ENCODE measurements at regions not wholly inside any gene's neighbourhood (a gene's known extent, or its start where the extent isn't known, plus 50 kb on each side); places are given as distances from the start of the nearest gene placed in this dataset.

GRCh38 chr2:72010647-72011369, 136.9 kb downstream of the CYP26B1 start:
- H4K8ac ChIP-seq (ENCODE audit: low read depth, low read length), result no peak overlapping the region
- H3K27ac ChIP-seq (replicated peaks; ENCODE audit: low read length), result no peak overlapping the region
- no peak overlapping the region for H2BK120ac ChIP-seq (ENCODE audit: low read depth, low read length)
- H3K4me3 ChIP-seq (ENCODE audit: low read length in 2 of 2), result no peak overlapping the region
- no peak for DNase-seq (ENCODE audit: low spot score)
- no CpG with 5 or more reads among the region's 13 CpGs for WGBS, 2 donors (ENCODE audit: extremely low coverage in 2 of 2, insufficient read length in 2 of 2, insufficient replicate concordance in 1 of 2)
- no peak overlapping the region for H2BK12ac ChIP-seq (ENCODE audit: low read length)
- no peak overlapping the region for H3K4me2 ChIP-seq (ENCODE audit: insufficient read depth, low read length, poor library complexity, severe bottlenecking)
- no peak overlapping the region for H3K9ac ChIP-seq (ENCODE audit: low read depth, low read length, poor library complexity)
- H3K4me1 ChIP-seq (ENCODE audit: control insufficient read depth in 2 of 2, insufficient read depth in 1 of 2, low read depth in 1 of 2, low read length in 2 of 2), result no peaks in the 10 kb centered on the region
- H3K36me3 ChIP-seq (replicated peaks in 1 of 2; ENCODE audit: control insufficient read depth in 2 of 2, insufficient read depth in 2 of 2, low read length in 2 of 2), result no peaks in the 10 kb centered on the region
- H3K4ac ChIP-seq (ENCODE audit: low read length), result no peak overlapping the region
- no peak overlapping the region for H2BK5ac ChIP-seq (ENCODE audit: low read length)
- no peaks in the 10 kb centered on the region for H3K9me3 ChIP-seq (replicated peaks in 1 of 2; ENCODE audit: control insufficient read depth in 2 of 2, insufficient read depth in 1 of 2, low read depth in 1 of 2, low read length in 2 of 2)
- no peak overlapping the region for H2BK15ac ChIP-seq (ENCODE audit: low read length)
- no peaks in the 10 kb centered on the region for H3K27me3 ChIP-seq (ENCODE audit: control insufficient read depth in 3 of 3, insufficient read depth in 3 of 3, low read depth in 1 of 3, low read length in 3 of 3)
- H2AFZ ChIP-seq (ENCODE audit: low read length), result no peak overlapping the region
- H3K23ac ChIP-seq (ENCODE audit: low read depth, low read length, poor library complexity), result peak overlapping the region; percentile 18
- H3K18ac ChIP-seq (ENCODE audit: low read length), result peak overlapping the region; percentile 46
- no peak overlapping the region for H2AK5ac ChIP-seq (ENCODE audit: low read depth, low read length)
- peak overlapping the region; percentile 27 for H4K91ac ChIP-seq (ENCODE audit: low read depth, low read length, poor library complexity)
- H3K14ac ChIP-seq (ENCODE audit: low read length), result no peak overlapping the region
- peaks cover 1% of the 10 kb centered on the region for H3K79me1 ChIP-seq (ENCODE audit: low read depth, low read length)

- H3K79me1 ChIP-seq (ENCODE audit: low read depth, low read length), result peaks cover 1% of the 10 kb centered on the region
- no peak overlapping the region for H2BK5ac ChIP-seq (ENCODE audit: low read length)
- H3K36me3 ChIP-seq (replicated peaks in 1 of 2; ENCODE audit: control insufficient read depth in 2 of 2, insufficient read depth in 2 of 2, low read length in 2 of 2), result no peaks in the 10 kb centered on the region
- no CpG with 5 or more reads among the region's 10 CpGs for WGBS, 2 donors (ENCODE audit: extremely low coverage in 2 of 2, insufficient read length in 2 of 2, insufficient replicate concordance in 1 of 2)
- H3K4me2 ChIP-seq (ENCODE audit: insufficient read depth, low read length, poor library complexity, severe bottlenecking), result no peak overlapping the region
- H2BK15ac ChIP-seq (ENCODE audit: low read length), result no peak overlapping the region
- no peak overlapping the region for H4K91ac ChIP-seq (ENCODE audit: low read depth, low read length, poor library complexity)
- no peak overlapping the region for H2BK120ac ChIP-seq (ENCODE audit: low read depth, low read length)
- H2BK12ac ChIP-seq (ENCODE audit: low read length), result no peak overlapping the region
- H3K4ac ChIP-seq (ENCODE audit: low read length), result no peak overlapping the region
- H3K14ac ChIP-seq (ENCODE audit: low read length), result no peak overlapping the region
- no peak overlapping the region for H3K9ac ChIP-seq (ENCODE audit: low read depth, low read length, poor library complexity)
- H3K27ac ChIP-seq (replicated peaks; ENCODE audit: low read length), result no peak overlapping the region
- no peak overlapping the region for H4K8ac ChIP-seq (ENCODE audit: low read depth, low read length)
- no peak overlapping the region for H2AK5ac ChIP-seq (ENCODE audit: low read depth, low read length)
- no peak overlapping the region for H3K18ac ChIP-seq (ENCODE audit: low read length)
- H3K23ac ChIP-seq (ENCODE audit: low read depth, low read length, poor library complexity), result no peak overlapping the region
- DNase-seq (ENCODE audit: low spot score), result no peak
- H2AFZ ChIP-seq (ENCODE audit: low read length), result no peak overlapping the region
- H3K4me1 ChIP-seq (ENCODE audit: control insufficient read depth in 2 of 2, insufficient read depth in 1 of 2, low read depth in 1 of 2, low read length in 2 of 2), result no peaks in the 10 kb centered on the region
- no peaks in the 10 kb centered on the region for H3K27me3 ChIP-seq (ENCODE audit: control insufficient read depth in 3 of 3, insufficient read depth in 3 of 3, low read depth in 1 of 3, low read length in 3 of 3)
- H3K4me3 ChIP-seq (ENCODE audit: low read length in 2 of 2), result no peak overlapping the region
- H3K9me3 ChIP-seq (replicated peaks in 1 of 2; ENCODE audit: control insufficient read depth in 2 of 2, insufficient read depth in 1 of 2, low read depth in 1 of 2, low read length in 2 of 2), result no peaks in the 10 kb centered on the region
Measured at GRCh38 chr2:72008608-72009007, 139.1 kb downstream of the CYP26B1 start.

GRCh38 chr2:72007402-72007801, 140.3 kb downstream of the CYP26B1 start:
- Histone ChIP-seq H3K18ac (ENCODE audit: low read length) (no peak overlapping the region), H3K4me2 (ENCODE audit: insufficient read depth, low read length, poor library complexity, severe bottlenecking) (no peak overlapping the region), H3K4ac (ENCODE audit: low read length) (no peak overlapping the region), H3K4me1 (ENCODE audit: control insufficient read depth in 2 of 2, insufficient read depth in 1 of 2, low read depth in 1 of 2, low read length in 2 of 2) (no peaks in the 10 kb centered on the region), H3K27me3 (ENCODE audit: control insufficient read depth in 3 of 3, insufficient read depth in 3 of 3, low read depth in 1 of 3, low read length in 3 of 3) (no peaks in the 10 kb centered on the region), H2BK12ac (ENCODE audit: low read length) (no peak overlapping the region), H2BK15ac (ENCODE audit: low read length) (no peak overlapping the region), H3K4me3 (ENCODE audit: low read length in 2 of 2) (no peak overlapping the region), H2AK5ac (ENCODE audit: low read depth, low read length) (no peak overlapping the region), H3K23ac (ENCODE audit: low read depth, low read length, poor library complexity) (no peak overlapping the region), H3K9ac (ENCODE audit: low read depth, low read length, poor library complexity) (no peak overlapping the region), H2AFZ (ENCODE audit: low read length) (no peak overlapping the region), H4K91ac (ENCODE audit: low read depth, low read length, poor library complexity) (no peak overlapping the region), H3K27ac (replicated peaks; ENCODE audit: low read length) (no peak overlapping the region), H2BK5ac (ENCODE audit: low read length) (no peak overlapping the region), H3K79me1 (ENCODE audit: low read depth, low read length) (peaks cover under 1% of the 10 kb centered on the region), H3K9me3 (replicated peaks in 1 of 2; ENCODE audit: control insufficient read depth in 2 of 2, insufficient read depth in 1 of 2, low read depth in 1 of 2, low read length in 2 of 2) (no peaks in the 10 kb centered on the region), H3K14ac (ENCODE audit: low read length) (no peak overlapping the region), H3K36me3 (replicated peaks in 1 of 2; ENCODE audit: control insufficient read depth in 2 of 2, insufficient read depth in 2 of 2, low read length in 2 of 2) (no peaks in the 10 kb centered on the region), H4K8ac (ENCODE audit: low read depth, low read length) (no peak overlapping the region), H2BK120ac (ENCODE audit: low read depth, low read length) (no peak overlapping the region)
- WGBS, 2 donors (ENCODE audit: extremely low coverage in 2 of 2, insufficient read length in 2 of 2, insufficient replicate concordance in 1 of 2), result no CpG with 5 or more reads among the region's 9 CpGs
- no peak for DNase-seq (ENCODE audit: low spot score)

GRCh38 chr2:72006188-72006736, 141.4 kb downstream of the CYP26B1 start:
- Histone ChIP-seq H3K27ac (replicated peaks; ENCODE audit: low read length) (no peak overlapping the region), H2BK120ac (ENCODE audit: low read depth, low read length) (no peak overlapping the region), H3K36me3 (replicated peaks in 1 of 2; ENCODE audit: control insufficient read depth in 2 of 2, insufficient read depth in 2 of 2, low read length in 2 of 2) (no peaks in the 10 kb centered on the region), H2AFZ (ENCODE audit: low read length) (no peak overlapping the region), H3K4me3 (ENCODE audit: low read length in 2 of 2) (no peak overlapping the region), H4K8ac (ENCODE audit: low read depth, low read length) (no peak overlapping the region), H3K27me3 (ENCODE audit: control insufficient read depth in 3 of 3, insufficient read depth in 3 of 3, low read depth in 1 of 3, low read length in 3 of 3) (no peaks in the 10 kb centered on the region), H3K14ac (ENCODE audit: low read length) (no peak overlapping the region), H3K4me2 (ENCODE audit: insufficient read depth, low read length, poor library complexity, severe bottlenecking) (no peak overlapping the region), H3K4ac (ENCODE audit: low read length) (no peak overlapping the region), H4K91ac (ENCODE audit: low read depth, low read length, poor library complexity) (no peak overlapping the region), H3K9ac (ENCODE audit: low read depth, low read length, poor library complexity) (no peak overlapping the region), H3K9me3 (replicated peaks in 1 of 2; ENCODE audit: control insufficient read depth in 2 of 2, insufficient read depth in 1 of 2, low read depth in 1 of 2, low read length in 2 of 2) (no peaks in the 10 kb centered on the region), H3K79me1 (ENCODE audit: low read depth, low read length) (no peaks in the 10 kb centered on the region), H2BK5ac (ENCODE audit: low read length) (no peak overlapping the region), H2BK15ac (ENCODE audit: low read length) (no peak overlapping the region), H2AK5ac (ENCODE audit: low read depth, low read length) (peak overlapping the region; percentile 16), H3K4me1 (ENCODE audit: control insufficient read depth in 2 of 2, insufficient read depth in 1 of 2, low read depth in 1 of 2, low read length in 2 of 2) (no peaks in the 10 kb centered on the region), H3K18ac (ENCODE audit: low read length) (no peak overlapping the region), H3K23ac (ENCODE audit: low read depth, low read length, poor library complexity) (no peak overlapping the region), H2BK12ac (ENCODE audit: low read length) (no peak overlapping the region)
- DNase-seq (ENCODE audit: low spot score), result no peak
- no CpG with 5 or more reads among the region's 8 CpGs for WGBS, 2 donors (ENCODE audit: extremely low coverage in 2 of 2, insufficient read length in 2 of 2, insufficient replicate concordance in 1 of 2)

Measured in neuronal stem cell (in vitro differentiated cells).